ENCODE measurements at regions not wholly inside any gene's neighbourhood (a gene's known extent, or its start where the extent isn't known, plus 50 kb on each side); places are given as distances from the start of the nearest gene placed in this dataset.

GRCh38 chr9:15113288-15113687 is 193.7 kb downstream of the TTC39B start:
- DNase-seq (ENCODE audit: low spot score) = no peak

- no peak for DNase-seq (ENCODE audit: low spot score)
These were observed 195.9 kb downstream of the TTC39B start for GRCh38 chr9:15111071-15111470.

GRCh38 chr9:15104826-15105420 is 194.7 kb upstream of the FREM1 start:
- peak; percentile 49 for DNase-seq (ENCODE audit: low spot score)

GRCh38 chr9:15103290-15103689 is 193.1 kb upstream of the FREM1 start:
- DNase-seq (ENCODE audit: low spot score) = no peak

GRCh38 chr9:15101095-15101494 is 190.9 kb upstream of the FREM1 start:
- DNase-seq (ENCODE audit: low spot score) = no peak

DNA sequence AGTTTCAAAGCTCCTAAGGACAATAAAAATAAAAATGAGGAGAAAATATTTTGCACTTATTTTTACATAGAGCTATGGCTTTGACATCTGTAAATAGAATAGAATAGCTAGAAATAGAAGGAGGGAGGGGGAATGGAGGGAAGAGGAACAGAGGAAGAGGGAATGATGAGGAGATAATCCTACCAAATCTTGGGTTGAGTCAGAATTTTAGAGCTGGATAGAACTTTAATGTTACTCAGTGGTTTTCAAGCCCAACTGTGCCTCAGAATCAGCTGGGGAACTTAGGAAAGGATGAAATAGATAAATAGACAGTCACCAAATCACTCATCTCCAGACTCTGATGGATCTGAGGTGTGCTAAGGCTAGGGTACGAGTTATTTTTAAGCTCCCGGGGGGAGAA is 190.3 kb upstream of the FREM1 start:
- DNase-seq (ENCODE audit: low spot score) = no peak

GRCh38 chr9:15096972-15097371 is 186.7 kb upstream of the FREM1 start:
- DNase-seq (ENCODE audit: low spot score) = no peak

- no peak for DNase-seq (ENCODE audit: low spot score)
These were observed 176.6 kb upstream of the FREM1 start for GRCh38 chr9:15086778-15087324.

- no peak for DNase-seq (ENCODE audit: low spot score)
These were observed 176.0 kb upstream of the FREM1 start for GRCh38 chr9:15086156-15086763.

DNA sequence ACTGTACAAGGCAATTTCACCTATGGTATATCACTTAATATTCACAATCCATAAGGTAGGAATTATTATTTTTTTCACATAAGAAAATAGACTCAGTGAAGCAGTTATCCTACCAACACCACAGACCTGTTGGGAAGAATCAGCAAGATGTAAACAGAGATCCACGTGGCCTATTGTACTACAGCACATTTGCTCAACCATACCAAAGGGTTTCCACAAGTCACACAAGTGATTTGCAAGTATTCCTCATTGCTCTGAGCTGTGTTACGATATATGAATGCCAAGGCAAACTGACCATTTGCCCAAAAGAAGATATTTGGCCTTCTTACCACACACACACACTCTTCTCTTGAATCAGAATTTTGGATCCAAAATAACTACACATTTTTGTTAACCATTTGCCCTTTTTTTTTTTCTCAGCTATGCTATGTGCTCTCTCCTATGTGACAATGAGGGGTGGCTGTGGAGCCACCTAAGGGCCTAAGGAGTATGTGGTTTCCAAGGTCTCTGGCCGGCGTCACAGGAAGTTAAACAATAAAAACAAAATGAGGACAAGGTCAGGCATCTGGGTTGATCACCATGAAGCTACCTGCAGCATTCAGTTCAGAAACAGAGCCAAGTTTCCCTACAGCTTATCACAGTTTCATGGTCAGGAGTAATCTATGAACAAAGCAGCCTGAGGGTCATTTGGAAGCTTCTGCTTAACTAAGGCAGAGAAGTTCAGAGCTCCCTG is 171.0 kb upstream of the FREM1 start:
- DNase-seq (ENCODE audit: low spot score) = no peak

- DNase-seq (ENCODE audit: low spot score) = no peak
These were observed 170.2 kb upstream of the FREM1 start for GRCh38 chr9:15080401-15080800.

DNA sequence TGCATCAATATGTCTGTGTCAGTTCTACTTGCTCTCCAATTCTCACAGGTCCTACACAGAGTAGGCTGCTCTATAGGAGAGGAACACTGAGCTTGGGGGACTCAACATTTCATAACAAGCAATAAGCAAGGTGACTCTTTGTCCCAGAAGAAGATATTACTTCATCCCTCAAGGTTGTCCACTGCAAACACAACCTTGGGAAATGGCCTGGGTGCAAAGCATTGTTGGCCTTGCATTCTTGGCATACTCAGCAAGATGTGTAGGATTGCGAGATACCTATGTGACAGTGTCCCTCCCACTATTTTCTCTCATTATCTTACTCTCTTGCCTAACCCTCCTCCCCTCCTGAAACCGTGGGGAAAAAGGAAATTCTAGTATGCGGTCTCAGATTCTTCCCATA is 169.8 kb upstream of the FREM1 start:
- DNase-seq (ENCODE audit: low spot score) = no peak

DNA sequence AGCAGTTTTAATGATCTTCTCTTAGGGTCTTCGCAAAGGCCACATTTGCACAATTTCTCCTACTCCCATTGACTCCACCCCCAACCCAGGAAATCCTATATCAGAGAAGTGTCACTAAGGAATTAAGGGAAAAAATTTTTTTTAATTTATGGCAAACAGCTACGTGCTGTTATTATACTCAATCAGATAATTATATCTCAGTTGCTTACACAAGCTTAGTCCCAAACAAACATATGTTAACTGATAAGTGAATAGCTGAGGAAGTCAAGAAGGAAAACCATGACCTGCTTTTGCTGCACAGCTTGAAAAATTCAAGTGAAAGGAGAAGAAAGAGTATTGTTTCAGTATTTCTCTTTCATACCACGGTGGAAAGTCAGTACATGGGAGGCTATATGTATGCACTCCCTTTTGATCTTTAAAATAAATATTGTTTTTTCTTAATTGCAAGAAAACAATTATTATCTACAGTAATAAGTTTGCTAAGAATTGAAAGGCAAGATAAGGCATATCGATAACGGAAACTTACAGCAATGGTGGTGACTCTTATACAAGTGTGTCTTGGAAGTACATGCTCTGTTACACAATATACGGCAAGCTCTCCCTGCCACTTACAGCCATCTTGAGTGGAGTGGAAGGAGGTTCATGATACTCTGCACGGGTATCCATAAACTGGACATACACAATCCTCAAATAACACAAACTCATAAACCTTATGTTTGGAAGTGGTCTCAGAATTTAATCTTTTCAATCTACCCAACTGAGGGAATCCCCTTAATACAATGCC is 167.9 kb upstream of the FREM1 start:
- no peak for DNase-seq (ENCODE audit: low spot score)

GRCh38 chr9:15073620-15074019 is 163.4 kb upstream of the FREM1 start:
- no peak for DNase-seq (ENCODE audit: low spot score)

DNA sequence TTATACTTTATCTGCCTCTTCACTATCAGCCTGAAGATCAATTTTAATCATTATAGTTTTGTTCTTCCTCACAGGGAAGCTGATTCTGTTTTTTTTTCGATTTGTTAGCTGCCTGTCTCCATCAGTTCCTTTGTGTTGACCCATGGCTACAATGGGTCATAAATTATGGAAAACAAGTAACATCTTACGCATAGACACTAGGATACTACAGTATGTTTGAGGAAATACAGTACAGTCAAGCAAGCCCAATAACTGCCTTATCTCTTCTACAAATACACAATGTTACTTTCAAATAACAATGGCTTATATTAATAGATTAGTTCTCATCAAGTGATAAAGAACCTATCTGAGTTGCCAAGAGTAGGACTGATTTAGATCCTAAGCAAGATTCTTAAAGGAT is 160.5 kb upstream of the FREM1 start:
- no peak for DNase-seq (ENCODE audit: low spot score)

DNA sequence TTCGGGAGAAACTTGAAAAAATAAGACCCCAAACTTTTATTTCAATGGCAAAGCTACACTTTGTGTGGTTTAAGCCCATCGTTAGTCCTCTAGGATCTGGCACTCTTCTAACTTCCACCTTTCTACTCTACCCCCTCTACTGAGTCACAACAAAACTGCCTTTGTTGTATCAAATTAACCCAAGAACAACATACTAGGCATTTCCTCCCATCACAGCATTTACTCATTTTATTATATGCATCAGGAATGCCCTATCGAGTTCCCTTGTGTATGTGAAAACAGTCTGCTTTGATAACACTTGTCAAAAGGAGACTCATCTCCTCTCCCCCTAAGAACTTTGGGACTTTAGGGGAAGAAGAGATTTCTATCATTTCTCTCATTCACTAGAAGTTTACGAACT is 158.9 kb upstream of the FREM1 start:
- no peak for DNase-seq (ENCODE audit: low spot score)

DNA sequence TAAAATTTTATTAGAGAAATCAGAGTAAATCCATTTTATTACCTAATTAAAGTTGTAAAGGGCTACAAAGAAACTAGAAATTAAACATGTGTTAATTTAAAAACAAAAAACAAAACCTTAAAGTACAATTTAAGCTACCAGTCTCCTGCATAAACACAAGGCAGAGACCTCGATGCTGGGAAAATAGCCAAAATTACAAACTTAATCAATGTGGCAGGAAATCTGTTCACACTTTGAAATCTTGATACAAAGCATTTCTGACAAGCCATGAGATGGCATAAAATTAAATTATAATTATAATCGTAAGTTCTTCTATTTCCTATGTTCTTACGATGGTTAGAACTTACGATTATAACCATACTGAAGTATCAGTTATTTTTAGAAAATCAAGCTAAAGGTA is 158.0 kb upstream of the FREM1 start:
- DNase-seq (ENCODE audit: low spot score) = no peak

GRCh38 chr9:15059003-15059402 is 148.8 kb upstream of the FREM1 start:
- DNase-seq (ENCODE audit: low spot score) = no peak

DNA sequence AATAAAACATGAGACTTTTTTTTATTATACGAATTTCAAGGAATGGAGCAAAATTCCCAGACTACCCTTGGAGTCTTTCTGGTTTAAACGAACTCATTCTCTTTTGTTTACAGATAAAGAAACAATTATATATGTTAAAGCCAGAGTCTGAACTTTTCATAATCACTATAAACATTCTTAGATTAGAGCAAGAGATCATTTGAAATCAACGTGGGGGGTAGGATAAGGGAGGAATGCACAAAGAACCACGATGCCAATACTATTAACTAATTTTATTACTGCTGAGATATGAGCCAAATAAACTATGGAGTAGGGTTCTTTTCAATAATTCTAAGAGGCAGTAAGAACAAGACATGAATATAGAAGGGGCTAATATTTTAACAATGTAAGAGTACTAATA is 148.0 kb upstream of the FREM1 start:
- no peak for DNase-seq (ENCODE audit: low spot score)

GRCh38 chr9:15055284-15055683 is 145.1 kb upstream of the FREM1 start:
- DNase-seq (ENCODE audit: low spot score) = peak; percentile 23

- DNase-seq (ENCODE audit: low spot score) = no peak
These were observed 138.5 kb upstream of the FREM1 start for GRCh38 chr9:15048772-15049171.

DNA sequence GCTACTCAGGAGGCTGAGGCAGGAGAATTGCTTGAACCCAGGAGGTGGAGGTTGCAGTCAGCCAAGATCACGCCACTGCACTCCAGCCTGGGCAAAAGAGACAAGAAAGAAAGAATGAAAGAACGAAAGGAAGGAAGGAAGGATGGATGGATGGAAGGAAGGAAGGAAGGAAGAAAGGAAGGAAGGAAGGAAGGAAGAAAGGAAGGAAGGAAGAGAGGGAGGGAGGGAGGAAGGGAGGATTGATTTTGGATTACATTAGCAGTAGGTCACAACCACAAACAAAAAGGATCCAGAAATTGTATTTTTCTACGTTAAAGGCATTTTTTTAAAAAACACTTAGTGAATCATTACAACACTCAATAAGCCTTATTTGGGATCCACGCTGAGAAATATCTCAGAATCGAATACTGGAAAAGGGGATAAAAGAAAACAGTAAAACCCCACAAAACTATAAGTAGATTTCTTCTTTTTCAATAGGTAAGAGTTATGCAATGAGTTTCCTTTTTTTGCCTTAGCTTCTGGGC is 136.9 kb upstream of the FREM1 start:
- DNase-seq (ENCODE audit: low spot score) = no peak

Data from HT-29 (cell line).